H9 (cell line): ENCODE measurements at regions not wholly inside any gene's neighbourhood (a gene's known extent, or its start where the extent isn't known, plus 50 kb on each side); places are given as distances from the start of the nearest gene placed in this dataset.

Source experiments
- DNase-seq: peaks from one replicate; pipeline ENCODE4 v3.0.0-alpha.2; 2017
- H2AFZ ChIP-seq: one replicate; pipeline ENCODE4 v1.6.1; 2013; ENCODE audit warnings: mild to moderate bottlenecking, low read length, control low read depth, moderate library complexity
- H2AK5ac ChIP-seq: 2 replicates; pipeline ENCODE4 v1.6.1; 2013; ENCODE audit warnings: low read length, control low read depth, mixed read lengths; ENCODE audit not compliant: insufficient read length
- H2BK120ac ChIP-seq: one replicate; pipeline ENCODE4 v1.6.1; 2013; ENCODE audit warnings: low read depth, mild to moderate bottlenecking, low read length, control low read depth, inconsistent platforms; ENCODE audit not compliant: poor library complexity, severe bottlenecking
- H2BK12ac ChIP-seq: 2 replicates; pipeline ENCODE4 v1.6.1; 2013; ENCODE audit warnings: low read length, control low read depth, mixed read lengths, low read depth; ENCODE audit not compliant: insufficient read length
- H2BK15ac ChIP-seq: 2 replicates; pipeline ENCODE4 v1.6.1; 2013; ENCODE audit warnings: low read depth, low read length, control low read depth
- H2BK20ac ChIP-seq: one replicate; pipeline ENCODE4 v1.6.1; 2013; ENCODE audit warnings: low read depth, mild to moderate bottlenecking, low read length, control low read depth, inconsistent platforms; ENCODE audit not compliant: poor library complexity, severe bottlenecking
- H2BK5ac ChIP-seq: 2 replicates; pipeline ENCODE4 v1.6.1; 2013; ENCODE audit warnings: low read length, control low read depth, mixed read lengths; ENCODE audit not compliant: insufficient read length
- H3K14ac ChIP-seq: 2 replicates; pipeline ENCODE4 v1.6.1; 2013; ENCODE audit warnings: low read length, control low read depth; ENCODE audit not compliant: insufficient read depth
- H3K18ac ChIP-seq: 2 replicates; pipeline ENCODE4 v1.6.1; 2013; ENCODE audit warnings: low read depth, mild to moderate bottlenecking, mixed read lengths, low read length, control low read depth; ENCODE audit not compliant: insufficient read length
- H3K23ac ChIP-seq: 2 replicates; pipeline ENCODE4 v1.6.1; 2013; ENCODE audit warnings: low read length, control low read depth, mixed read lengths, low read depth; ENCODE audit not compliant: insufficient read length
- H3K23me2 ChIP-seq: 2 replicates; pipeline ENCODE4 v1.6.1; 2013; ENCODE audit warnings: low read depth, mild to moderate bottlenecking, mixed read lengths, low read length, control low read depth; ENCODE audit not compliant: insufficient read length, poor library complexity, severe bottlenecking
- H3K27ac ChIP-seq: 2 replicates; pipeline ENCODE4 v1.5.1; 2013; ENCODE audit warnings: low read length, control low read depth, mixed read lengths, low read depth; ENCODE audit not compliant: insufficient read length
- H3K27me3 ChIP-seq: 2 replicates; pipeline ENCODE4 v1.6.1; 2013; ENCODE audit warnings: low read length, control low read depth, inconsistent platforms; ENCODE audit not compliant: insufficient read depth
- H3K4ac ChIP-seq: 2 replicates; pipeline ENCODE4 v1.6.1; 2013; ENCODE audit warnings: low read depth, mild to moderate bottlenecking, control low read depth, inconsistent platforms, low read length, moderate library complexity
- H3K4me1 ChIP-seq: 2 replicates; pipeline ENCODE4 v1.6.1; 2013; ENCODE audit warnings: low read length, control low read depth, inconsistent platforms; ENCODE audit not compliant: insufficient read depth
- H3K4me2 ChIP-seq: 2 replicates; pipeline ENCODE4 v1.6.1; 2013; ENCODE audit warnings: low read length, control low read depth, mixed read lengths; ENCODE audit not compliant: insufficient read length, insufficient read depth
- H3K56ac ChIP-seq: 2 replicates; pipeline ENCODE4 v1.6.1; 2013; ENCODE audit warnings: low read depth, mild to moderate bottlenecking, mixed read lengths, low read length, control low read depth; ENCODE audit not compliant: insufficient read length
- H3K79me1 ChIP-seq: 2 replicates; pipeline ENCODE4 v1.6.1; 2013; ENCODE audit warnings: low read depth, mild to moderate bottlenecking, moderate library complexity, low read length, control low read depth, inconsistent platforms; ENCODE audit not compliant: insufficient read depth, poor library complexity, severe bottlenecking
- H3K79me2 ChIP-seq: 2 replicates; pipeline ENCODE4 v1.6.1; 2013; ENCODE audit warnings: low read length, control low read depth, inconsistent platforms; ENCODE audit not compliant: insufficient read depth
- H3K9ac ChIP-seq: 2 replicates; pipeline ENCODE4 v1.6.1; 2013; ENCODE audit warnings: low read length, control low read depth, mixed read lengths; ENCODE audit not compliant: insufficient read length; ENCODE audit errors: extremely low read depth
- H3K9me3 ChIP-seq: one replicate; pipeline ENCODE4 v1.6.1; 2013; ENCODE audit warnings: low read depth, low read length, inconsistent platforms; ENCODE audit not compliant: control insufficient read depth
- H3T11ph ChIP-seq: one replicate; pipeline ENCODE4 v1.6.1; 2013; ENCODE audit warnings: mild to moderate bottlenecking, low read length, control low read depth, inconsistent platforms
- H4K20me1 ChIP-seq: one replicate; pipeline ENCODE4 v1.6.1; 2013; ENCODE audit not compliant: control insufficient read depth, insufficient read length, insufficient read depth
- H4K5ac ChIP-seq: 2 replicates; pipeline ENCODE4 v1.6.1; 2013; ENCODE audit warnings: low read depth, mild to moderate bottlenecking, mixed read lengths, low read length, control low read depth; ENCODE audit not compliant: insufficient read length
- H4K8ac ChIP-seq: replicated peaks from 2 replicates; pipeline ENCODE4 v1.6.1; 2013; ENCODE audit warnings: low read length, control low read depth, mixed read lengths, low read depth; ENCODE audit not compliant: insufficient read length
- H4K91ac ChIP-seq: 2 replicates; pipeline ENCODE4 v1.6.1; 2013; ENCODE audit warnings: low read depth, mild to moderate bottlenecking, moderate library complexity, mixed read lengths, low read length, control low read depth; ENCODE audit not compliant: insufficient read length
- H3K27ac Mint-ChIP-seq, 3 experiments: 2 replicates in 2 of 3; 3 replicates in 1 of 3; pipeline ENCODE4 v1.8.0; 2020 to 2021; ENCODE audit warnings: mixed read lengths in 3 of 3, mild to moderate bottlenecking in 1 of 3, moderate library complexity in 1 of 3
- H3K27me3 Mint-ChIP-seq: 2 replicates; pipeline ENCODE4 v1.8.0; 2021; ENCODE audit warnings: low read depth, mild to moderate bottlenecking, moderate library complexity, mixed read lengths
- H3K36me3 Mint-ChIP-seq, 3 experiments: 2 replicates in 2 of 3; 3 replicates in 1 of 3; pipeline ENCODE4 v1.8.0; 2020 to 2021; ENCODE audit warnings: low read depth in 3 of 3, mixed read lengths in 3 of 3; ENCODE audit not compliant: insufficient read depth in 1 of 3
- H3K4me1 Mint-ChIP-seq, 2 experiments: 2 replicates each; pipeline ENCODE4 v1.8.0; 2020; ENCODE audit warnings: mixed read lengths in 2 of 2
- H3K4me3 Mint-ChIP-seq, 2 experiments: 2 replicates in 1 of 2; 3 replicates in 1 of 2; pipeline ENCODE4 v1.8.0; 2020 to 2021; ENCODE audit warnings: mild to moderate bottlenecking in 2 of 2, mixed read lengths in 2 of 2, moderate library complexity in 1 of 2
- H3K9me3 Mint-ChIP-seq, 2 experiments: 2 replicates in 1 of 2; 3 replicates in 1 of 2; pipeline ENCODE4 v1.8.0; 2020; ENCODE audit warnings: mild to moderate bottlenecking in 2 of 2, mixed read lengths in 2 of 2, moderate library complexity in 1 of 2
- CTCF ChIP-seq: fragments of 200-600 bp; sonication (generic); conservative IDR thresholded peaks from 3 replicates; pipeline ENCODE4 v1.8.0; 2021; ENCODE audit warnings: antibody characterized with exemption, mild to moderate bottlenecking

- no peak overlapping the region for H2BK12ac ChIP-seq
- no peak overlapping the region for H3K4me3 Mint-ChIP-seq
- H3T11ph ChIP-seq = no peak overlapping the region
- no peak overlapping the region for H3K23ac ChIP-seq
- no peaks in the 10 kb centered on the region for H3K4me1 ChIP-seq
- no peak for TF ChIP-seq CTCF
- H2BK5ac ChIP-seq = no peak overlapping the region
- H3K27ac Mint-ChIP-seq = no peak overlapping the region
- H3K27me3 Mint-ChIP-seq = no peaks in the 10 kb centered on the region
- no peak overlapping the region for H4K8ac ChIP-seq
- H3K4ac ChIP-seq = no peak overlapping the region
- H3K9me3 Mint-ChIP-seq = no peaks in the 10 kb centered on the region
- no peak overlapping the region for H2BK15ac ChIP-seq
- H3K14ac ChIP-seq = no peak overlapping the region
- H4K91ac ChIP-seq = no peak overlapping the region
- H3K56ac ChIP-seq = no peak overlapping the region
- H4K20me1 ChIP-seq = no peaks in the 10 kb centered on the region
- H3K27me3 ChIP-seq = no peaks in the 10 kb centered on the region
- no peak overlapping the region for H2BK20ac ChIP-seq
- no peaks in the 10 kb centered on the region for H3K9me3 ChIP-seq
- H3K27ac ChIP-seq = no peak overlapping the region
- no peak overlapping the region for H2AFZ ChIP-seq
- H3K18ac ChIP-seq = no peak overlapping the region
- H4K5ac ChIP-seq = no peak overlapping the region
- H3K4me1 Mint-ChIP-seq = peaks cover 9 to 19% of the 10 kb centered on the region in 2 experiments
- H3K4me2 ChIP-seq = no peak overlapping the region
- H3K36me3 Mint-ChIP-seq = peaks cover 0 to 10% (median 0%) of the 10 kb centered on the region in 3 experiments; a peak in 4 of 7 replicates
- H3K9ac ChIP-seq = no peak overlapping the region
- H3K79me1 ChIP-seq = no peaks in the 10 kb centered on the region
- H3K79me2 ChIP-seq = no peaks in the 10 kb centered on the region
- DNase-seq = no peak
- no peak overlapping the region for H2BK120ac ChIP-seq
- no peaks in the 10 kb centered on the region for H3K23me2 ChIP-seq
- H2AK5ac ChIP-seq = no peak overlapping the region
These were observed 595.0 kb downstream of the STK39 start for GRCh38 chr2:167652401-167652800.
